HL-60 (cell line): ENCODE measurements at regions not wholly inside any gene's neighbourhood (a gene's known extent, or its start where the extent isn't known, plus 50 kb on each side); places are given as distances from the start of the nearest gene placed in this dataset.

ENCODE experiments used
- CTCF ChIP-seq: IDR thresholded peaks from one replicate; pipeline ENCODE4 v1.5.1; 2011; ENCODE audit warnings: low read length, control low read depth, inconsistent platforms; ENCODE audit not compliant: insufficient read depth
- GABPA ChIP-seq: IDR thresholded peaks from 2 replicates; pipeline ENCODE4 v1.6.1; 2012; ENCODE audit warnings: low read depth
- POLR2AphosphoS5 ChIP-seq: IDR thresholded peaks from 2 replicates; pipeline ENCODE4 v1.6.1; 2012; ENCODE audit warnings: low read depth
- REST ChIP-seq: IDR thresholded peaks from 2 replicates; pipeline ENCODE4 v1.6.1; 2012; ENCODE audit warnings: low read depth; ENCODE audit not compliant: insufficient replicate concordance

- TF ChIP-seq CTCF (no peak), POLR2AphosphoS5 (no peak), REST (no peak), GABPA (no peak)
These were observed 88.1 kb downstream of the CCDC34 start for GRCh38 chr11:27274854-27275395.
